Neural cell (in vitro differentiated cells): ENCODE measurements at regions not wholly inside any gene's neighbourhood (a gene's known extent, or its start where the extent isn't known, plus 50 kb on each side); places are given as distances from the start of the nearest gene placed in this dataset.

ENCODE experiments used
- H2AFZ ChIP-seq: fragments of 200-600, 300-800 bp; sonication (generic), shearing (Covaris generic); 2 replicates; pipeline ENCODE4 v1.6.0; 2014; ENCODE audit warnings: low read depth, mild to moderate bottlenecking, antibody characterized with exemption, low read length, moderate library complexity
- H3F3A ChIP-seq: fragments of 200-600 bp; shearing (Covaris generic); 2 replicates; pipeline ENCODE4 v1.6.1; 2016; ENCODE audit warnings: mild to moderate bottlenecking, moderate library complexity, mixed read lengths, antibody characterized with exemption, low read length; ENCODE audit not compliant: insufficient read depth, poor library complexity, severe bottlenecking
- H3K27ac ChIP-seq: fragments of 200-600, 300-800 bp; sonication (generic), shearing (Covaris generic); 2 replicates; pipeline ENCODE4 v1.5.1; 2014; ENCODE audit warnings: mild to moderate bottlenecking, low read length, moderate library complexity
- H3K27me3 ChIP-seq: fragments of 300-800, 200-600 bp; sonication (generic), shearing (Covaris generic); 2 replicates; pipeline ENCODE4 v1.6.0; 2014; ENCODE audit warnings: mild to moderate bottlenecking, low read depth, low read length, moderate library complexity; ENCODE audit not compliant: insufficient read depth
- H3K36me3 ChIP-seq: fragments of 300-800, 200-600 bp; sonication (generic), shearing (Covaris generic); 2 replicates; pipeline ENCODE4 v1.5.1; 2014; ENCODE audit warnings: mild to moderate bottlenecking, antibody characterized with exemption, low read length, moderate library complexity; ENCODE audit not compliant: insufficient read depth
- H3K4me2 ChIP-seq: fragments of 300-800, 200-600 bp; sonication (generic), shearing (Covaris generic); 2 replicates; pipeline ENCODE4 v1.6.0; 2014; ENCODE audit warnings: mild to moderate bottlenecking, low read length
- H3K4me3 ChIP-seq: fragments of 300-800, 200-600 bp; sonication (generic), shearing (Covaris generic); 2 replicates; pipeline ENCODE4 v1.5.1; 2014; ENCODE audit warnings: mild to moderate bottlenecking, low read length, moderate library complexity
- H3K79me2 ChIP-seq: fragments of 200-600 bp; shearing (Covaris generic); replicated peaks from 2 replicates; pipeline ENCODE4 v1.6.0; 2014; ENCODE audit warnings: mild to moderate bottlenecking, low read length, moderate library complexity; ENCODE audit not compliant: insufficient read depth
- H3K9ac ChIP-seq: fragments of 300-800, 200-600 bp; sonication (generic), shearing (Covaris generic); 2 replicates; pipeline ENCODE4 v1.6.1; 2016; ENCODE audit warnings: mild to moderate bottlenecking, low read length, mixed read lengths
- H3K9me2 ChIP-seq: fragments of 200-600 bp; shearing (Covaris generic); 2 replicates; pipeline ENCODE4 v1.6.1; 2016; ENCODE audit warnings: mild to moderate bottlenecking, low read length, mixed read lengths; ENCODE audit not compliant: insufficient read depth
- H3K9me3 ChIP-seq: fragments of 200-600, 300-800 bp; sonication (generic), shearing (Covaris generic); 2 replicates; pipeline ENCODE4 v1.6.1; 2016; ENCODE audit warnings: mild to moderate bottlenecking, mixed run types, low read length, moderate library complexity, mixed read lengths
- H4K20me1 ChIP-seq: fragments of 200-600 bp; shearing (Covaris generic); 2 replicates; pipeline ENCODE4 v1.6.1; 2016; ENCODE audit warnings: mild to moderate bottlenecking, mixed run types; ENCODE audit not compliant: insufficient read depth
- EP300 ChIP-seq: fragments of 450-650 bp; conservative IDR thresholded peaks from 2 replicates; pipeline ENCODE4 v1.6.1; 2014; ENCODE audit warnings: antibody characterized with exemption, mild to moderate bottlenecking, moderate library complexity; ENCODE audit not compliant: poor library complexity, severe bottlenecking
- EZH2 ChIP-seq: fragments of 200-600, 300-800 bp; shearing (Covaris generic), sonication (generic); IDR thresholded peaks from 2 replicates; pipeline ENCODE4 v1.6.1; 2014; ENCODE audit warnings: antibody characterized with exemption, low read length, borderline replicate concordance, mild to moderate bottlenecking; ENCODE audit not compliant: insufficient read depth, poor library complexity, severe bottlenecking
- MXI1 ChIP-seq: fragments of 450-650 bp; conservative IDR thresholded peaks from 2 replicates; pipeline ENCODE4 v1.6.1; 2014; ENCODE audit warnings: antibody characterized with exemption, mild to moderate bottlenecking; ENCODE audit not compliant: poor library complexity, severe bottlenecking
- POLR2AphosphoS5 ChIP-seq: IDR thresholded peaks from 2 replicates; pipeline ENCODE4 v1.6.1; 2012
- RAD21 ChIP-seq: fragments of 450-650 bp; conservative IDR thresholded peaks from 2 replicates; pipeline ENCODE4 v1.6.1; 2014; ENCODE audit warnings: antibody characterized with exemption, mild to moderate bottlenecking, moderate library complexity
- SMC3 ChIP-seq: fragments of 450-650 bp; conservative IDR thresholded peaks from 2 replicates; pipeline ENCODE4 v1.6.1; 2014; ENCODE audit warnings: antibody characterized with exemption, mild to moderate bottlenecking, moderate library complexity; ENCODE audit not compliant: poor library complexity
- TAF1 ChIP-seq: IDR thresholded peaks from 2 replicates; pipeline ENCODE4 v1.6.1; 2012; ENCODE audit warnings: low read depth
- TF ChIP-seq, protein P1 (sequence below): IDR thresholded peaks from 2 replicates; pipeline ENCODE4 v1.6.1; 2012; ENCODE audit warnings: borderline replicate concordance
- TF ChIP-seq, protein P2 (sequence below): fragments of 450-650 bp; IDR thresholded peaks from 2 replicates; pipeline ENCODE4 v1.5.1; 2014; ENCODE audit warnings: antibody characterized with exemption, mild to moderate bottlenecking, moderate library complexity; ENCODE audit not compliant: poor library complexity, severe bottlenecking

DNA sequence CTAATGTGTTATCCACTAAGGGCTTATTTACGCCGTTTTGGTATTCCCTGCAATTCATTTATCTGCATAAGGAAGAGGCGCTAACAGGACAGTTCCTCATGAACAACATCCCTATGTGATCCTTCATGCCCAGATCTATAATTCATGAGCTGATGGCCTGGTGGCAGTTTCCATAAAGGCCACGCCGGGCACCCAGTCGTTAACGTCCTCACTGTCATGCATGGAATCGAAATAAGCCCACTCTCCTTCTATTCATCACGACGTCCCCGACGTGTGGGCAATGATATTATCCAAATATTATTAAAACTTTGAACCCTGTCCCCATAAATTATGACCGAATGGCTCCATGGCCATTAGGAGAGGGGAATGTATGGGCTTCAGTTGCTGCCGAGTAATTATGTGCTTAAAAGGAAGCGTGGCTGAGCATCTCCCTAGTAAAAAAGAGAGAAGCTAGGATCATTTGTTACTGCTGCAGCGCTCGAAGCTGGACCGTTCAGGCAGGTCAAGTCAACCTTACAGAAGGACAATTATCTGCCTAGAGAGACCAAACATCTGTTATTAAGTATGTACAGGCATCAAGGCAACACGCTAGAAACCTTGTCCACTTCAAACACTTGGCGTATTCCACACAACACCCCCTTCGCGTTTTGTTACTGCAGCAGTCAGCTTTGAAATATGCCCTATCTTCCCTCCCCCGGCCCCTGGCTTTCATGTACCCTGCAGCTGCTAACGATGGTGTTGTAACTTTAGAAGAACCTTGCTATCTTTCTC is 94.0 kb upstream of the SALL1 start:
- Histone ChIP-seq H3K79me2 (no peaks in the 10 kb centered on the region), H3K27me3 (no peaks in the 10 kb centered on the region), H3K27ac (no peak overlapping the region), H3K9ac (no peak overlapping the region), H3K9me2 (no peaks in the 10 kb centered on the region), H3K36me3 (no peaks in the 10 kb centered on the region), H3F3A (no peaks in the 10 kb centered on the region), H3K9me3 (no peaks in the 10 kb centered on the region), H3K4me2 (no peak overlapping the region), H4K20me1 (no peaks in the 10 kb centered on the region), H3K4me3 (no peak overlapping the region), H2AFZ (no peak overlapping the region)
- TF ChIP-seq RAD21 (no peak), TAF1 (no peak), SMC3 (no peak), EP300 (no peak), EZH2 (no peak), MXI1 (no peak), POLR2AphosphoS5 (no peak)
- TF ChIP-seq, protein P1, sequence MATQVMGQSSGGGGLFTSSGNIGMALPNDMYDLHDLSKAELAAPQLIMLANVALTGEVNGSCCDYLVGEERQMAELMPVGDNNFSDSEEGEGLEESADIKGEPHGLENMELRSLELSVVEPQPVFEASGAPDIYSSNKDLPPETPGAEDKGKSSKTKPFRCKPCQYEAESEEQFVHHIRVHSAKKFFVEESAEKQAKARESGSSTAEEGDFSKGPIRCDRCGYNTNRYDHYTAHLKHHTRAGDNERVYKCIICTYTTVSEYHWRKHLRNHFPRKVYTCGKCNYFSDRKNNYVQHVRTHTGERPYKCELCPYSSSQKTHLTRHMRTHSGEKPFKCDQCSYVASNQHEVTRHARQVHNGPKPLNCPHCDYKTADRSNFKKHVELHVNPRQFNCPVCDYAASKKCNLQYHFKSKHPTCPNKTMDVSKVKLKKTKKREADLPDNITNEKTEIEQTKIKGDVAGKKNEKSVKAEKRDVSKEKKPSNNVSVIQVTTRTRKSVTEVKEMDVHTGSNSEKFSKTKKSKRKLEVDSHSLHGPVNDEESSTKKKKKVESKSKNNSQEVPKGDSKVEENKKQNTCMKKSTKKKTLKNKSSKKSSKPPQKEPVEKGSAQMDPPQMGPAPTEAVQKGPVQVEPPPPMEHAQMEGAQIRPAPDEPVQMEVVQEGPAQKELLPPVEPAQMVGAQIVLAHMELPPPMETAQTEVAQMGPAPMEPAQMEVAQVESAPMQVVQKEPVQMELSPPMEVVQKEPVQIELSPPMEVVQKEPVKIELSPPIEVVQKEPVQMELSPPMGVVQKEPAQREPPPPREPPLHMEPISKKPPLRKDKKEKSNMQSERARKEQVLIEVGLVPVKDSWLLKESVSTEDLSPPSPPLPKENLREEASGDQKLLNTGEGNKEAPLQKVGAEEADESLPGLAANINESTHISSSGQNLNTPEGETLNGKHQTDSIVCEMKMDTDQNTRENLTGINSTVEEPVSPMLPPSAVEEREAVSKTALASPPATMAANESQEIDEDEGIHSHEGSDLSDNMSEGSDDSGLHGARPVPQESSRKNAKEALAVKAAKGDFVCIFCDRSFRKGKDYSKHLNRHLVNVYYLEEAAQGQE: no peak
- TF ChIP-seq, protein P2, sequence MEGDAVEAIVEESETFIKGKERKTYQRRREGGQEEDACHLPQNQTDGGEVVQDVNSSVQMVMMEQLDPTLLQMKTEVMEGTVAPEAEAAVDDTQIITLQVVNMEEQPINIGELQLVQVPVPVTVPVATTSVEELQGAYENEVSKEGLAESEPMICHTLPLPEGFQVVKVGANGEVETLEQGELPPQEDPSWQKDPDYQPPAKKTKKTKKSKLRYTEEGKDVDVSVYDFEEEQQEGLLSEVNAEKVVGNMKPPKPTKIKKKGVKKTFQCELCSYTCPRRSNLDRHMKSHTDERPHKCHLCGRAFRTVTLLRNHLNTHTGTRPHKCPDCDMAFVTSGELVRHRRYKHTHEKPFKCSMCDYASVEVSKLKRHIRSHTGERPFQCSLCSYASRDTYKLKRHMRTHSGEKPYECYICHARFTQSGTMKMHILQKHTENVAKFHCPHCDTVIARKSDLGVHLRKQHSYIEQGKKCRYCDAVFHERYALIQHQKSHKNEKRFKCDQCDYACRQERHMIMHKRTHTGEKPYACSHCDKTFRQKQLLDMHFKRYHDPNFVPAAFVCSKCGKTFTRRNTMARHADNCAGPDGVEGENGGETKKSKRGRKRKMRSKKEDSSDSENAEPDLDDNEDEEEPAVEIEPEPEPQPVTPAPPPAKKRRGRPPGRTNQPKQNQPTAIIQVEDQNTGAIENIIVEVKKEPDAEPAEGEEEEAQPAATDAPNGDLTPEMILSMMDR: no peak

DNA sequence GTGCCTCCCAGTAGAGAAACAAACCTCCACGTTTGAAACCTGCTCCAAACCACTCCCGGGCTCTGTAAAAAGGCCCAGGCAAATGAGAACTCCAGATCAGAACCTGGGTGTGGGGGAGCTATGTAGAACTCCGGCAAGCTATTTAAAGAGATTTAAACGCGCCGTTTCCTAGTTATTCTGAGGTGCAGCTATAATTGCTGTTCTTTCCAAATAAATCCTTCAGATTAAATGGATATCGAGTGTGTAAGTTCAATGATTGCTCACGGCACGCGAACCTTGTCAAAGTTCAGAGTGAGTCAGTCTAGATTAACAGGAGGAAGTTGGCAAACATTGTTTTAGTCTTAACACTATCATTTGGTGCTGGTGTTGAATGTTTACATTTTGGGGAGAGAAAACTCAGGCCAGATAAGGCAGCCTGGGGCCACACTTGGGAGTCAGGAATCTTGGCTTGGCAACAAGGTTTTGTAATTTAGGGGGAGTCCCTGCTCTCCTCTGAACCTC is 92.9 kb upstream of the SALL1 start:
- no peaks in the 10 kb centered on the region for H4K20me1 ChIP-seq
- no peak overlapping the region for H3K4me3 ChIP-seq
- no peaks in the 10 kb centered on the region for H3K36me3 ChIP-seq
- H3K79me2 ChIP-seq: no peaks in the 10 kb centered on the region
- H3K27me3 ChIP-seq: no peaks in the 10 kb centered on the region
- H3K27ac ChIP-seq: no peak overlapping the region
- TF ChIP-seq, protein P2: no peak
- no peak for TF ChIP-seq TAF1
- TF ChIP-seq SMC3: no peak
- TF ChIP-seq, protein P1: no peak
- TF ChIP-seq POLR2AphosphoS5: no peak
- TF ChIP-seq EZH2: no peak
- TF ChIP-seq EP300: no peak
- no peak for TF ChIP-seq MXI1
- TF ChIP-seq RAD21: no peak
- no peaks in the 10 kb centered on the region for H3K9me2 ChIP-seq
- H3K9me3 ChIP-seq: no peaks in the 10 kb centered on the region
- H3F3A ChIP-seq: no peaks in the 10 kb centered on the region
- H3K9ac ChIP-seq: no peak overlapping the region
- no peak overlapping the region for H3K4me2 ChIP-seq
- H2AFZ ChIP-seq: no peak overlapping the region
